ENCODE measurements at regions not wholly inside any gene's neighbourhood (a gene's known extent, or its start where the extent isn't known, plus 50 kb on each side); places are given as distances from the start of the nearest gene placed in this dataset.

DNA sequence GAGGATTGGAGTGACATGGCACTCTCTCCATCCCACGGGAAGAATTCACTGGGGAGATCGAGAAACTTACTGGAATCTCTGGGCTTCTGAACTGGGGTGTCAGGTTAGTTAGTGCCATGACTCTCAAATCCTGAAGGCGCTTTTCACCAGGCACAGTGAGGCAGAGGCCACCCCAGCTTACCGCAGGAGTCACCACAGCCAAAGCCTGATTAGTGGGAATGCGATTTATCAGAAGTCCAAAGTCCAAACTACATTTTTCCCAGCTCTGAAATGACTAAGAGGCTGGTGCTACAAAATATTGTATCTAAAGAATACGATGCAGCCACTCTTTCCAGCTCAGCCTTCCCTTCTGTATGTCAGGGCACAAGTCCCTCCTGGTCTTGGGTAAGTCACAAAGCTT is 334.8 kb upstream of the SHH start:
- 51% methylated on average over 6 of the region's 6 CpGs for WGBS (ENCODE audit: low lambda C conversion rate, missing lambda C conversion rate)

DNA sequence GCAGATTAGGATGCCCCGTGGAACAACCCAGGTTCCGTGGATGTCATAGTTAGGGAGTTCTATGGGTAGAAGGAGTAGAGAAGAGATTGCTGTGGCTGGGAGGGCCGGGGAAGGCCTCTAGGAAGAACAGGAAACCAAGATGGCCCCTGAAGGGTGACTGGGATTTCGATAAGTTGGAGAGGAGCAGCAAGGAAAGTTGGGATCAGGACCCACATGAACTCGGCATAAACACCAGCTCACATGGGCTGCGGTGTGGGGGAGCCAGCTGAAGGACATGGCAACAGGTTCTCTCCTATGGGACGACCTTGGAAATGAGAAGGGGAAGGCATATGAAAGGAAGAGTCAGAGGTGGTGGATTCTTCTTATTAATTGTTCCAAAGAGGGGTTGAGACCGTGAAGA is 333.7 kb upstream of the SHH start:
- no peaks in the 10 kb centered on the region for H4K20me1 ChIP-seq (ENCODE audit: insufficient read depth, poor library complexity, severe bottlenecking)
- no peaks in the 10 kb centered on the region for H3K9me2 ChIP-seq (replicated peaks; ENCODE audit: insufficient read depth)
- no peaks in the 10 kb centered on the region for H3K9me3 ChIP-seq (ENCODE audit: low read depth)
- TF ChIP-seq EZH2 (IDR thresholded peaks at IDR 0.05; ENCODE audit: borderline replicate concordance) = no peak
- TF ChIP-seq, protein P1, sequence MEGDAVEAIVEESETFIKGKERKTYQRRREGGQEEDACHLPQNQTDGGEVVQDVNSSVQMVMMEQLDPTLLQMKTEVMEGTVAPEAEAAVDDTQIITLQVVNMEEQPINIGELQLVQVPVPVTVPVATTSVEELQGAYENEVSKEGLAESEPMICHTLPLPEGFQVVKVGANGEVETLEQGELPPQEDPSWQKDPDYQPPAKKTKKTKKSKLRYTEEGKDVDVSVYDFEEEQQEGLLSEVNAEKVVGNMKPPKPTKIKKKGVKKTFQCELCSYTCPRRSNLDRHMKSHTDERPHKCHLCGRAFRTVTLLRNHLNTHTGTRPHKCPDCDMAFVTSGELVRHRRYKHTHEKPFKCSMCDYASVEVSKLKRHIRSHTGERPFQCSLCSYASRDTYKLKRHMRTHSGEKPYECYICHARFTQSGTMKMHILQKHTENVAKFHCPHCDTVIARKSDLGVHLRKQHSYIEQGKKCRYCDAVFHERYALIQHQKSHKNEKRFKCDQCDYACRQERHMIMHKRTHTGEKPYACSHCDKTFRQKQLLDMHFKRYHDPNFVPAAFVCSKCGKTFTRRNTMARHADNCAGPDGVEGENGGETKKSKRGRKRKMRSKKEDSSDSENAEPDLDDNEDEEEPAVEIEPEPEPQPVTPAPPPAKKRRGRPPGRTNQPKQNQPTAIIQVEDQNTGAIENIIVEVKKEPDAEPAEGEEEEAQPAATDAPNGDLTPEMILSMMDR (IDR thresholded peaks at IDR 0.05; ENCODE audit: poor library complexity) = no peak
- TF ChIP-seq EZH2phosphoT487 (IDR thresholded peaks at IDR 0.05; ENCODE audit: low read depth, severe bottlenecking, unreplicated experiment) = no peak
- WGBS (ENCODE audit: low lambda C conversion rate, missing lambda C conversion rate) = 94% methylated on average over 8 of the region's 8 CpGs
- H3K27me3 ChIP-seq = no peaks in the 10 kb centered on the region
- H2AFZ ChIP-seq = no peak overlapping the region
- H3K36me3 ChIP-seq (replicated peaks; ENCODE audit: insufficient read depth, low read depth) = no peaks in the 10 kb centered on the region
- H3K4me3 ChIP-seq = no peak overlapping the region
- H3K4me1 ChIP-seq (ENCODE audit: insufficient read depth) = peaks cover 12% of the 10 kb centered on the region
- H3K27ac ChIP-seq = no peak overlapping the region
- H3K79me2 ChIP-seq = no peaks in the 10 kb centered on the region
- no peak overlapping the region for H3K4me2 ChIP-seq
- no peak for DNase-seq (ENCODE audit: low spot score)

More for the DNA sequence above, 334.8 kb upstream of the SHH start:
- H3K79me2 ChIP-seq = no peaks in the 10 kb centered on the region
- DNase-seq (ENCODE audit: low spot score) = peak; percentile 75
- peak overlapping the region; percentile 36 for H3K4me2 ChIP-seq
- H3K27ac ChIP-seq = peak overlapping the region; percentile 82
- TF ChIP-seq EZH2phosphoT487 (IDR thresholded peaks at IDR 0.05; ENCODE audit: low read depth, severe bottlenecking, unreplicated experiment) (no peak), EZH2 (IDR thresholded peaks at IDR 0.05; ENCODE audit: borderline replicate concordance) (no peak)
- TF ChIP-seq, protein P1 (IDR thresholded peaks at IDR 0.05; ENCODE audit: poor library complexity) = no peak
- H3K27me3 ChIP-seq = no peaks in the 10 kb centered on the region
- H3K9me3 ChIP-seq (ENCODE audit: low read depth) = no peaks in the 10 kb centered on the region
- no peaks in the 10 kb centered on the region for H3K36me3 ChIP-seq (replicated peaks; ENCODE audit: insufficient read depth, low read depth)
- H3K9me2 ChIP-seq (replicated peaks; ENCODE audit: insufficient read depth) = no peaks in the 10 kb centered on the region
- H3K4me3 ChIP-seq = no peak overlapping the region
- H3K4me1 ChIP-seq (ENCODE audit: insufficient read depth) = peaks cover 12% of the 10 kb centered on the region
- H4K20me1 ChIP-seq (ENCODE audit: insufficient read depth, poor library complexity, severe bottlenecking) = no peaks in the 10 kb centered on the region
- H2AFZ ChIP-seq = no peak overlapping the region

DNA sequence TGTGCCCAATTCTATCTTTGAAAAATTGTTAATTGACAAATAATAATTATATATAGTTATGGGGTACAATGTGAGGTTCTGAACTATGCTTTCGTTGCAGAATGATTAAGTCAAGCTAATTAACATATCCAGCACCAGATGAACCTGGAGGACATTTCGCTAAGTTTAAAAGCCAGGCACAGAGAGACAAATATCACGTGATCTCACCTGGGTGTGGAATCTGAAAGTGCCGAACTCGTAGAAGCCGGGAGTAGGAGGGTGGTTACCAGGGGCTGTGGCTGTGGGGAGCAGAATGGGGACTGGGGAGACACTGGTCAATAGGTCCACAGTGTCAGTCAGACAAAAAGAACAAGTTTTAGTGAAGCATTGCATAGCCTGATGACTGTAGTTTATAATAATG is 332.9 kb upstream of the SHH start:
- H3K4me1 ChIP-seq (ENCODE audit: insufficient read depth) = peaks cover 12% of the 10 kb centered on the region
- TF ChIP-seq, protein P1 (IDR thresholded peaks at IDR 0.05; ENCODE audit: poor library complexity) = no peak
- TF ChIP-seq EZH2 (IDR thresholded peaks at IDR 0.05; ENCODE audit: borderline replicate concordance) = no peak
- DNase-seq (ENCODE audit: low spot score) = no peak
- no peak overlapping the region for H3K4me2 ChIP-seq
- no peaks in the 10 kb centered on the region for H3K9me2 ChIP-seq (replicated peaks; ENCODE audit: insufficient read depth)
- H3K9me3 ChIP-seq (ENCODE audit: low read depth) = no peaks in the 10 kb centered on the region
- no peaks in the 10 kb centered on the region for H4K20me1 ChIP-seq (ENCODE audit: insufficient read depth, poor library complexity, severe bottlenecking)
- H3K36me3 ChIP-seq (replicated peaks; ENCODE audit: insufficient read depth, low read depth) = no peaks in the 10 kb centered on the region
- no peak overlapping the region for H3K4me3 ChIP-seq
- H3K27ac ChIP-seq = no peak overlapping the region
- 92% methylated on average over 6 of the region's 6 CpGs for WGBS (ENCODE audit: low lambda C conversion rate, missing lambda C conversion rate)
- H3K79me2 ChIP-seq = no peaks in the 10 kb centered on the region
- no peak overlapping the region for H2AFZ ChIP-seq
- H3K27me3 ChIP-seq = no peaks in the 10 kb centered on the region

DNA sequence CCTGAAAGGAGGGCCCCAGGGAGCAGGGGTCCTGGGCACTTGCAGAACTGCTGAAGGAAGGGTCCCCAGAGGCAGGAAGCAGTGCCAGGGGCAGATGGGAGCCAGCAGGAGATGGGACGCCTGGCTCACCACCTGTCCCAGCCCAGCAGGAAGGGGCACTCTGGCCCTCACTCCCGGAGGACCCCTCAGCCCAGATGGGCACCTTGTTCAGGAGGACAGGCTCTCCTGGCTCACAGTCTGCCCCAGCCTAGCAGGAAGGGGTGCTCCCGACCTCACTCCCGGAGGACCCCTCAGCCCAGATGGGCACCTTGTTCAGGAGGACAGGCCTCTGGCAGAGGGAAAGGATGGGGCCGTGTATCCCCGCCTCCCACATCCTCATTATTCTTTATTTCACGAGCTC is 331.4 kb upstream of the SHH start:
- Histone ChIP-seq H3K27ac (no peak overlapping the region), H3K4me3 (no peak overlapping the region), H2AFZ (no peak overlapping the region), H3K9me2 (replicated peaks; ENCODE audit: insufficient read depth) (no peaks in the 10 kb centered on the region), H3K4me1 (ENCODE audit: insufficient read depth) (peaks cover 12% of the 10 kb centered on the region), H3K4me2 (no peak overlapping the region), H4K20me1 (ENCODE audit: insufficient read depth, poor library complexity, severe bottlenecking) (no peaks in the 10 kb centered on the region), H3K79me2 (no peaks in the 10 kb centered on the region), H3K27me3 (no peaks in the 10 kb centered on the region), H3K9me3 (ENCODE audit: low read depth) (no peaks in the 10 kb centered on the region), H3K36me3 (replicated peaks; ENCODE audit: insufficient read depth, low read depth) (no peaks in the 10 kb centered on the region)
- TF ChIP-seq, protein P1 (IDR thresholded peaks at IDR 0.05; ENCODE audit: poor library complexity) = no peak
- TF ChIP-seq EZH2 (IDR thresholded peaks at IDR 0.05; ENCODE audit: borderline replicate concordance) = no peak
- no peak for TF ChIP-seq EZH2phosphoT487 (IDR thresholded peaks at IDR 0.05; ENCODE audit: low read depth, severe bottlenecking, unreplicated experiment)
- 95% methylated on average over 5 of the region's 7 CpGs for WGBS (ENCODE audit: low lambda C conversion rate, missing lambda C conversion rate)
- DNase-seq (ENCODE audit: low spot score) = no peak

All from hepatocyte (in vitro differentiated cells).